H9 (cell line): ENCODE measurements at regions not wholly inside any gene's neighbourhood (a gene's known extent, or its start where the extent isn't known, plus 50 kb on each side); places are given as distances from the start of the nearest gene placed in this dataset.

Experiments used
- DNase-seq: peaks from one replicate; pipeline ENCODE4 v3.0.0-alpha.2; 2017
- H2AFZ ChIP-seq: one replicate; pipeline ENCODE4 v1.6.1; 2013; ENCODE audit warnings: mild to moderate bottlenecking, low read length, control low read depth, moderate library complexity
- H2AK5ac ChIP-seq: 2 replicates; pipeline ENCODE4 v1.6.1; 2013; ENCODE audit warnings: low read length, control low read depth, mixed read lengths; ENCODE audit not compliant: insufficient read length
- H2BK120ac ChIP-seq: one replicate; pipeline ENCODE4 v1.6.1; 2013; ENCODE audit warnings: low read depth, mild to moderate bottlenecking, low read length, control low read depth, inconsistent platforms; ENCODE audit not compliant: poor library complexity, severe bottlenecking
- H2BK12ac ChIP-seq: 2 replicates; pipeline ENCODE4 v1.6.1; 2013; ENCODE audit warnings: low read length, control low read depth, mixed read lengths, low read depth; ENCODE audit not compliant: insufficient read length
- H2BK15ac ChIP-seq: 2 replicates; pipeline ENCODE4 v1.6.1; 2013; ENCODE audit warnings: low read depth, low read length, control low read depth
- H2BK20ac ChIP-seq: one replicate; pipeline ENCODE4 v1.6.1; 2013; ENCODE audit warnings: low read depth, mild to moderate bottlenecking, low read length, control low read depth, inconsistent platforms; ENCODE audit not compliant: poor library complexity, severe bottlenecking
- H2BK5ac ChIP-seq: 2 replicates; pipeline ENCODE4 v1.6.1; 2013; ENCODE audit warnings: low read length, control low read depth, mixed read lengths; ENCODE audit not compliant: insufficient read length
- H3K14ac ChIP-seq: 2 replicates; pipeline ENCODE4 v1.6.1; 2013; ENCODE audit warnings: low read length, control low read depth; ENCODE audit not compliant: insufficient read depth
- H3K18ac ChIP-seq: 2 replicates; pipeline ENCODE4 v1.6.1; 2013; ENCODE audit warnings: low read depth, mild to moderate bottlenecking, mixed read lengths, low read length, control low read depth; ENCODE audit not compliant: insufficient read length
- H3K23ac ChIP-seq: 2 replicates; pipeline ENCODE4 v1.6.1; 2013; ENCODE audit warnings: low read length, control low read depth, mixed read lengths, low read depth; ENCODE audit not compliant: insufficient read length
- H3K23me2 ChIP-seq: 2 replicates; pipeline ENCODE4 v1.6.1; 2013; ENCODE audit warnings: low read depth, mild to moderate bottlenecking, mixed read lengths, low read length, control low read depth; ENCODE audit not compliant: insufficient read length, poor library complexity, severe bottlenecking
- H3K27ac ChIP-seq: 2 replicates; pipeline ENCODE4 v1.5.1; 2013; ENCODE audit warnings: low read length, control low read depth, mixed read lengths, low read depth; ENCODE audit not compliant: insufficient read length
- H3K27me3 ChIP-seq: 2 replicates; pipeline ENCODE4 v1.6.1; 2013; ENCODE audit warnings: low read length, control low read depth, inconsistent platforms; ENCODE audit not compliant: insufficient read depth
- H3K4ac ChIP-seq: 2 replicates; pipeline ENCODE4 v1.6.1; 2013; ENCODE audit warnings: low read depth, mild to moderate bottlenecking, control low read depth, inconsistent platforms, low read length, moderate library complexity
- H3K4me1 ChIP-seq: 2 replicates; pipeline ENCODE4 v1.6.1; 2013; ENCODE audit warnings: low read length, control low read depth, inconsistent platforms; ENCODE audit not compliant: insufficient read depth
- H3K4me2 ChIP-seq: 2 replicates; pipeline ENCODE4 v1.6.1; 2013; ENCODE audit warnings: low read length, control low read depth, mixed read lengths; ENCODE audit not compliant: insufficient read length, insufficient read depth
- H3K56ac ChIP-seq: 2 replicates; pipeline ENCODE4 v1.6.1; 2013; ENCODE audit warnings: low read depth, mild to moderate bottlenecking, mixed read lengths, low read length, control low read depth; ENCODE audit not compliant: insufficient read length
- H3K79me1 ChIP-seq: 2 replicates; pipeline ENCODE4 v1.6.1; 2013; ENCODE audit warnings: low read depth, mild to moderate bottlenecking, moderate library complexity, low read length, control low read depth, inconsistent platforms; ENCODE audit not compliant: insufficient read depth, poor library complexity, severe bottlenecking
- H3K79me2 ChIP-seq: 2 replicates; pipeline ENCODE4 v1.6.1; 2013; ENCODE audit warnings: low read length, control low read depth, inconsistent platforms; ENCODE audit not compliant: insufficient read depth
- H3K9ac ChIP-seq: 2 replicates; pipeline ENCODE4 v1.6.1; 2013; ENCODE audit warnings: low read length, control low read depth, mixed read lengths; ENCODE audit not compliant: insufficient read length; ENCODE audit errors: extremely low read depth
- H3K9me3 ChIP-seq: one replicate; pipeline ENCODE4 v1.6.1; 2013; ENCODE audit warnings: low read depth, low read length, inconsistent platforms; ENCODE audit not compliant: control insufficient read depth
- H3T11ph ChIP-seq: one replicate; pipeline ENCODE4 v1.6.1; 2013; ENCODE audit warnings: mild to moderate bottlenecking, low read length, control low read depth, inconsistent platforms
- H4K20me1 ChIP-seq: one replicate; pipeline ENCODE4 v1.6.1; 2013; ENCODE audit not compliant: control insufficient read depth, insufficient read length, insufficient read depth
- H4K5ac ChIP-seq: 2 replicates; pipeline ENCODE4 v1.6.1; 2013; ENCODE audit warnings: low read depth, mild to moderate bottlenecking, mixed read lengths, low read length, control low read depth; ENCODE audit not compliant: insufficient read length
- H4K8ac ChIP-seq: replicated peaks from 2 replicates; pipeline ENCODE4 v1.6.1; 2013; ENCODE audit warnings: low read length, control low read depth, mixed read lengths, low read depth; ENCODE audit not compliant: insufficient read length
- H4K91ac ChIP-seq: 2 replicates; pipeline ENCODE4 v1.6.1; 2013; ENCODE audit warnings: low read depth, mild to moderate bottlenecking, moderate library complexity, mixed read lengths, low read length, control low read depth; ENCODE audit not compliant: insufficient read length
- H3K27ac Mint-ChIP-seq, 3 experiments: 2 replicates in 2 of 3; 3 replicates in 1 of 3; pipeline ENCODE4 v1.8.0; 2020 to 2021; ENCODE audit warnings: mixed read lengths in 3 of 3, mild to moderate bottlenecking in 1 of 3, moderate library complexity in 1 of 3
- H3K27me3 Mint-ChIP-seq: 2 replicates; pipeline ENCODE4 v1.8.0; 2021; ENCODE audit warnings: low read depth, mild to moderate bottlenecking, moderate library complexity, mixed read lengths
- H3K36me3 Mint-ChIP-seq, 3 experiments: 2 replicates in 2 of 3; 3 replicates in 1 of 3; pipeline ENCODE4 v1.8.0; 2020 to 2021; ENCODE audit warnings: low read depth in 3 of 3, mixed read lengths in 3 of 3; ENCODE audit not compliant: insufficient read depth in 1 of 3
- H3K4me1 Mint-ChIP-seq, 2 experiments: 2 replicates each; pipeline ENCODE4 v1.8.0; 2020; ENCODE audit warnings: mixed read lengths in 2 of 2
- H3K4me3 Mint-ChIP-seq, 2 experiments: 2 replicates in 1 of 2; 3 replicates in 1 of 2; pipeline ENCODE4 v1.8.0; 2020 to 2021; ENCODE audit warnings: mild to moderate bottlenecking in 2 of 2, mixed read lengths in 2 of 2, moderate library complexity in 1 of 2
- H3K9me3 Mint-ChIP-seq, 2 experiments: 2 replicates in 1 of 2; 3 replicates in 1 of 2; pipeline ENCODE4 v1.8.0; 2020; ENCODE audit warnings: mild to moderate bottlenecking in 2 of 2, mixed read lengths in 2 of 2, moderate library complexity in 1 of 2
- WGBS: extraction: QIAGEN DNeasy Blood & Tissue Kit; methylation state at CpG from one replicate; pipeline ENCODE4 v1.1.7; 2013; ENCODE audit warnings: missing lambda C conversion rate, low lambda C conversion rate, mixed read lengths; ENCODE audit not compliant: insufficient read length; ENCODE audit errors: extremely low coverage; 5-methylcytosine and 5-hydroxymethylcytosine counted together
- TF ChIP-seq, protein P1 (sequence below): fragments of 200-600 bp; sonication (generic); conservative IDR thresholded peaks from 3 replicates; pipeline ENCODE4 v1.8.0; 2021; ENCODE audit warnings: antibody characterized with exemption, mild to moderate bottlenecking

DNA sequence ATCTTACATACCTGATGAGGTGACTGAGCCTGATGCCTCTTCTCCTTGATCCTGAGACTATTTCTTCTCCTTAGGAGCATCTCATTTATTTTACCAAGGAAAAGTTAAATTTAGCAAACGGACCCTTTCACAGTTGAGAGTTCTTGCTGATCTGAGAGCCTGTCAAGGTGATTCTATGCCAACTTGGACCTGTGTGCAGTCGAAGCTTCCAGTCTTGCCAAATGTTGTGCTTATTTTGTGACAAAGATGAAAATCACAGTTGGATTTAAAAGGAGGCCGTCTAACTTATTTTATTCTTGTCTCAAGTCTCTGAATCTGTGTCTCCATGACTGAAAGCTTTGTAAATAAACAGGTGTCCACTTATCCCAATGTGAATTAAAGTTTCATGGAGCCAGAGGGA lies 296.3 kb upstream of the EPHA3 start:
- Histone ChIP-seq H2BK5ac (no peak overlapping the region), H3K79me2 (no peaks in the 10 kb centered on the region), H2BK120ac (no peak overlapping the region), H2BK20ac (no peak overlapping the region), H3K23ac (no peak overlapping the region), H3K9me3 (no peaks in the 10 kb centered on the region), H3K23me2 (no peaks in the 10 kb centered on the region), H3K27me3 (no peaks in the 10 kb centered on the region), H2BK15ac (no peak overlapping the region), H4K8ac (no peak overlapping the region), H4K20me1 (no peaks in the 10 kb centered on the region), H2AFZ (no peak overlapping the region), H4K5ac (no peak overlapping the region), H4K91ac (no peak overlapping the region), H3K18ac (no peak overlapping the region), H3K56ac (no peak overlapping the region), H3K9ac (no peak overlapping the region), H3K4ac (no peak overlapping the region), H2BK12ac (no peak overlapping the region), H3K4me2 (no peak overlapping the region), H2AK5ac (no peak overlapping the region), H3K79me1 (no peaks in the 10 kb centered on the region), H3K14ac (no peak overlapping the region), H3K4me1 (no peaks in the 10 kb centered on the region), H3K27ac (no peak overlapping the region), H3T11ph (no peak overlapping the region)
- no CpG with 5 or more reads among the region's 3 CpGs for WGBS
- no peak for DNase-seq
- Mint-ChIP-seq H3K36me3 (no peaks in the 10 kb centered on the region), H3K9me3 (no peaks in the 10 kb centered on the region), H3K4me1 (peaks cover 6 to 7% of the 10 kb centered on the region in 2 experiments), H3K27me3 (no peaks in the 10 kb centered on the region), H3K4me3 (no peak overlapping the region), H3K27ac (no peak overlapping the region)
- TF ChIP-seq, protein P1, sequence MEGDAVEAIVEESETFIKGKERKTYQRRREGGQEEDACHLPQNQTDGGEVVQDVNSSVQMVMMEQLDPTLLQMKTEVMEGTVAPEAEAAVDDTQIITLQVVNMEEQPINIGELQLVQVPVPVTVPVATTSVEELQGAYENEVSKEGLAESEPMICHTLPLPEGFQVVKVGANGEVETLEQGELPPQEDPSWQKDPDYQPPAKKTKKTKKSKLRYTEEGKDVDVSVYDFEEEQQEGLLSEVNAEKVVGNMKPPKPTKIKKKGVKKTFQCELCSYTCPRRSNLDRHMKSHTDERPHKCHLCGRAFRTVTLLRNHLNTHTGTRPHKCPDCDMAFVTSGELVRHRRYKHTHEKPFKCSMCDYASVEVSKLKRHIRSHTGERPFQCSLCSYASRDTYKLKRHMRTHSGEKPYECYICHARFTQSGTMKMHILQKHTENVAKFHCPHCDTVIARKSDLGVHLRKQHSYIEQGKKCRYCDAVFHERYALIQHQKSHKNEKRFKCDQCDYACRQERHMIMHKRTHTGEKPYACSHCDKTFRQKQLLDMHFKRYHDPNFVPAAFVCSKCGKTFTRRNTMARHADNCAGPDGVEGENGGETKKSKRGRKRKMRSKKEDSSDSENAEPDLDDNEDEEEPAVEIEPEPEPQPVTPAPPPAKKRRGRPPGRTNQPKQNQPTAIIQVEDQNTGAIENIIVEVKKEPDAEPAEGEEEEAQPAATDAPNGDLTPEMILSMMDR, result no peak
